ENCODE measurements at regions not wholly inside any gene's neighbourhood (a gene's known extent, or its start where the extent isn't known, plus 50 kb on each side); places are given as distances from the start of the nearest gene placed in this dataset.

DNA sequence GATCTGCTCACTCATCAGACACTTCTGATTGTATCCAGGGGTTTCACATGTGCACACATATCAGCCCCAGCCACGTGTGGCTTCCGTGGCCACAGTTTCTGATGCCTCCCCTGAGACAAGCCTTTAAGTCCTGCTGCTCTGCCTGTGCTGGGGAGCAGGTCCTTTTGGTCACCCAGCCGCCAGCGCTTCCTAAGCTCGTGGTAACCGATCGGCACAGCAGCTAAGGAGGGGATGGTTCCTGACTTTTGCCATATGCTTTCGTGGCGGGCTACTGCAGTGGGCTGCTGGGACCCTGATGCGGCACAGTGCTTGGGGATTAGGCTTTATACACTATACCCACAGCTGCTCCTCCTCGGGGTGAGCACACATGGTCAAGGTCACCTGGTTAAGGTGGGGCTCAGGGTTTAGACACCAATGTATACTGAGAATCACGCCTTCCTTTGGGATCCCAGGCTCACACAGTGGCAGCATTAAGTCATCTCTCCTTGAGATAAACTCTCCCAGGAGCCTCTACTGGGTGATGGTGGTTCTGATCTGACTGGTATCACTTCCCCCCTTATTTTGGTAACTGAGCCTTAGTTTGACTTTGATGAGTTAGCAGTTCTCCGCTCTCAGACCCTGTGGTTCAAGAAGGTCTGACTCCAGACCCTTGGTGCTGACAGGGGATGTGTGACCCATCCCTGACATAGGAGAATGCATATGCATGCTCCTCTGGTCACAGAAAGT, 85.9 kb upstream of the KCNG1 start:
- no peak overlapping the region for H3K4me3 ChIP-seq (ENCODE audit: low read depth, low read length)

DNA sequence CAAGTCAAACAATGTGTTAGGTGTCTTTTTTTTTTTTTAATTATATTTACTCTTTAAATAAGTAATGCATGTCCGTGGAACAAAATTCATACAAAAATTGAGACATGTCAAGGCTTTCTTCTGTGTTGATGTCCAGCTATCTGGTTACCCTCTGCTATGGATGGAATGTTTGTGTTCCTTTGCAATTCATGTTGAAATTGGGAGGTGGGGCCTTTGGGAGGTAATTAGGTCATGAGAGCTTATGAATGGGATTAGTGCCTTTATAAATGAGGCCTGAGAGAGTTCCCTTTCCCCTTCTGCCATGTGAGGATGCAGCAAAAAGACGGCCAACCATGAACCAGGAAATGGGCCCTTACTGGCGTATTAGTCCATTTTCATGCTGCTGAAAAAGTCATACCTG, 83.1 kb upstream of the KCNG1 start:
- no peak overlapping the region for H3K4me3 ChIP-seq (ENCODE audit: low read depth, low read length)

DNA sequence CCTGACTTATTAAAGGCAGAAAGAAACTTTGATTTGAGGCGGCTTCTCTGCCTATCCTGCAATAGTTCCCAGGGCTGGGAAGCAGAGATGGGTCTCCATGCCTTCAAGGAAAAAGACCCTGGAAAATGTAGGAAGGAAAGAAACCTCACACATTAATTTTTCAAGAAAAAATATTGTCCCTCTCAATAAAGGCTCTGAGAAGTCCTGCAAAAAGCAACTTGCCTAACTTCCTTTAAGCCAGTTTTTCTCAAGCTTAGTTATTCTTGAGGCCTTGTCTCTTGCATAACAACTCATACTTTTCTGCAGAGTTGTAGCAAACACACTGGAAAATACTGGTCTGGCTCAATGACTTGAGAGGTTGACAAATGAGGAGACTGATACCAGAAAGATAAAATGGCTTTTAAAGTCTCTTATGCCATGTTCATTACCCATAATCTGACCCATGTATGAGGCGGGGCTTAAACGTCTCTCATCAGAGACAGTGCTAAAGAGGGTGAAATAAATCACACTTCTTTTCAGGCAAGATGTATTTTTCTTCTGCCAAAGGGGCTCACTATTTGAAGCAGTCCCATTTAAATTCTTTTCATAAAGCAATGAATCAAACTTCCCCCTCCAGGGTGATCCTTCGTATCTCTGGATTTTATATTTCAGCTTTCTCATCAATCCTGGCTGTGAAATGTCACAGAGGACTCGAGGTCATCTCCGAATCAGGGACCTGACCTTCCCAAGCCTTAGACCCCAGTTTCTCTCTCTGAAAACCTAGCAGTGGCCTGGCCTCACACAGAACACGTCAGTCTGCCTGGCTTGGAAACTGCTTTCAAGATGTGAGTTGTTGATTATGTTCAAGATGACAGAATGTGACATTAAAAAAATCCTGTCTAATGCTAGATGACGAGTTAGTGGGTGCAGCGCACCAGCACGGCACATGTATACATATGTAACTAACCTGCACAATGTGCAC, 82.3 kb upstream of the KCNG1 start:
- no peak overlapping the region for H3K4me3 ChIP-seq (ENCODE audit: low read depth, low read length)

DNA sequence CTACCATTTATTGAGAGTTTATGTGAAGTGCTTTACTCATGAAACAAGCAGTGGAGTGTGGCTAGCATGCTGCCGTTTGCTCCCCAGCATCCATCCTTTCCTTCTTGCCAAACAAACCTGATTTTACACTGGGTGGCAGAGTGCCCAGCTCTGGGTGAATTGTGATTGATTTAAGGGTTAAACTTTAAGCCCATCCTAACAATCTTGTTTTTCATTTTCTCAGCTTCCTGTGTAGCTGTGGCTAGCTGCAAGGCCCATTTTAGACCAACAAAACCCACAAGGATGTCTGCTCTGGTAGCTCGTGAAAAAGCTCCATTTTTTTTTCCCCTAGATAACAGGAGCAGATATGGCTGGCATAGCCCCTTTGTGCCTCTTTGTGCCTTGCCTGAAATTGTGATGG, 77.7 kb upstream of the KCNG1 start:
- H3K4me3 ChIP-seq (ENCODE audit: low read depth, low read length), result no peak overlapping the region

DNA sequence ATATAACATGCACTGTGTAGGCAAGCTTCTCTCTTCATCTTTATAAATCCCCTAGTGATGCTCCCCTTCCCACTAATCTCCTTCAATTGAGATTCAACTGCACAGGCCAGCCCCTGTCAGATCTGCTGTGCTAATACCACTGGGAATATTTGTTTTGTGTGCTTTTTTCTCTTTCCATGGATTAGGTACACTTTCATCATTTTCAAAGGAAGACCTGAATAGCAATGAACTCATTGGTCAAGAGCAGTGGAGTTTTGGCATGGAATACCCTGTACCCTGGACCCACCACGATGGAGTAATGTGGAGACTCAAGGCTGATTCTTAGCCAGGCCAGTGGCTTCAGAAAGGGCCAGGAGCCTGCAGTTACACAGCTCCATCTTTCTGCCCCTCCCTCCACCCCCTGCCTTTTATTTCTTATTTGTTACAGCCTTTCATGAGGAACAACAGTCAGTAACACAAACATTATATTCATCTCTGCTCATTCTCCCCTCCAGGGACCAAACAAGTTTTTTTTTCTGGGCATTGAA, 75.4 kb upstream of the KCNG1 start:
- H3K4me3 ChIP-seq (ENCODE audit: low read depth, low read length), result no peak overlapping the region

DNA sequence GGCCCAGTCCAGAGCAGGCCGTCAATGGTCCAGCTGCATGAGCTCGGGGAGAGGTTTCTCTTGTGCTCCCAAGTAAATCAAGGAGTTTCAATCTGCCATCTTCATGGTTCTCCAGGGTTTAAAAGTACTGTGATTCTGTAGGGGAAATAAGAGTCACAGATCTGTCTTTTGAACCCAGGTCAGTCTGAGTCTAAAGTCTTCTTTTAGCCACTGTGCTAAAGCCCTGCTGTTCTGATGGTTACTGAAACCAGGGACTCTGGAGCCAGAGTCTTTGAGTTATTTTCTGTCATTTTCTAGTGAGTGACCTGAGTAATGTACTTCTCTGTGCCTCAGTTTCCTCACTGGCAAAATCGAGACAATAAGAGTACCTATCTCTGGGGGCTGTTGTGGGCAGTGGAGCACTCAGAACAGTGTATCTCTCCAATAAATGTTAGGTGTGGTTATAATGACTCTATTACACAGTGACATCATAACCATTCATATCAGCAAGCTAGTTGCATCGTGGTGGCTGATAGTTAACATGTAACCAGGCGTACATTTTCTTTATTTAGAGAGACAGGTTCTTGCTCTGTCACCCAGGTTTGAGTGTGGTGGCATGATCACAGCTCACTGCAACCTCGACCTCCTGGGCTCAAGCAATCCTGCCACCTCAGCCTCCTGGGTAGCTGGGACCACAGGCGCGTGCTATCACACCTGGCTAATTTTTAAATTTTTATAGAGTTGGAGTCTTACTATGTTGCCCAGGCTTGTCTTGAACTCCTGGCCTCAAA, 74.6 kb upstream of the KCNG1 start:
- H3K4me3 ChIP-seq (ENCODE audit: low read depth, low read length), result no peak overlapping the region

DNA sequence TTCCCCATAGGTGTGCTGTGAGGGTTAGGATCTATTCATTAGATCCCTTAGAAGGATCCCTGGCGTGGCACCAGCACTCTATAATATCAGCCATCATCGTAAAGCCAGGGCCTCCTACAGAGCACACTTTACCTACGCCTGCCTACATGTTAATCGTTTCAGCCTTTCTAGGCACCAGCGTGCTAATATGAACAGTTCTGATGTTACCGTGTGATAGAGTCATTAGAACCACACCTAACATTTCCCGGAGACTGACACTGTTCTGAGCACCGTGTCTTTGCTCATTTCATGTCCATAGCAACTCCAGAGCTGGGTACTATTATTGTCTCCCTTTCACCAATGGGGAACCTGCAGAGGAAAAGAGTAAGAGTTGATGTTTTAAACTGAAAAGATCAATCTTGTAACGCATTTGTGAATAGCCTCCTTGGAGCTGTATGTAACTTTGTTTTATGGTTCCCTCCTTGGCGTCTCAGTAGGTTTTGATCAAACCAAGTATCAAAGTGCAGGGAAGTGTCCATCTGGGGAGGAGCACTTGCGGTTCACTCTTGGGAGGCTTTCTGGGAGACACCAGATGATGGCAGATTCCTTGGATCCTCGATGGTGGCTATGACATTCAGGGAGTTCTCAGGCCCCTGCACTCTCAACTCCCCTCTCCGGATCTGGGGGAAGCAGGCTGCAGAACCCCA, 73.8 kb upstream of the KCNG1 start:
- H3K4me3 ChIP-seq (ENCODE audit: low read depth, low read length), result no peak overlapping the region

DNA sequence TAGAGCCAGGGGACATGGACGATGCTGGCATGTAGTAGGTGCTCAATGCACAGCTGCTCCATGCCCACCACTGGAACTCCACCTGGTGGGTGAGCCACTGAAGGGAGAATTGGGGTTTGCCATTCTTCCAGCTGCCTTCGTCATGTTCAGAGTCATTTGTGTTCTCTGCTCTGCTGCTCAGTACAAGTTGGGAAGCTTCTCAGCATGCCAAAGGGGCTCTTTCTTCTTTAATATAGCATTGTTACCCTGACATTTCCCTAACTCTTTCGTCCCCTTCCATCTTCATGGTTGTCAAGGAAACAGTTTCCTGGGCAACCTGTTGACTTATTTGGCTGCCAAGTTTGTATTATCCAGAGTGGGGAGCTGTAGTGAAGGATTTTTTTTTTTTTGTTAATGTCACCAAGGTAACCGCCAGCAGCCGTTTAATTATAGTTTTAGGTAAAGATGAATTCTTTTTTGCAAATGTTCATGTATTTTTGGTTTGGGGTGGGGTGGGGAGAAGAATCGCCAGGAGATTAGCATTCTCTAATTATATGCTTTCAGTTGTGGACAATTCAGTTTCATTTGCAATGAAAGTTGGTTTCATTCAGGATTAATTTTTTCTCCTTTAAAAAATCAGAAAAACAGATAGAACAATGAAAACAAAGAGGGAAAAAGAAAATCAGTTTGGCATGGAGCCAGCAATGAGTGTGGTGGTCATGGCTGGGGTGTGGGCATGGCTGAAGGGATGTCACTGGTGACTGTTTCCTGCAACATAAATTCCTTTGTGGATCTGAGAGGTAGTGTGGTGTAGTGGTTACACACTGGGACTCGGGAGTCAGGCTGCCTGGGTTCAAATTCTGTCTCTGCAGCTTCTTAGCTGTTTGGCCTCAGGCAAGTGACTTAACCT, 73.0 kb upstream of the KCNG1 start:
- no peak overlapping the region for H3K4me3 ChIP-seq (ENCODE audit: low read depth, low read length)

DNA sequence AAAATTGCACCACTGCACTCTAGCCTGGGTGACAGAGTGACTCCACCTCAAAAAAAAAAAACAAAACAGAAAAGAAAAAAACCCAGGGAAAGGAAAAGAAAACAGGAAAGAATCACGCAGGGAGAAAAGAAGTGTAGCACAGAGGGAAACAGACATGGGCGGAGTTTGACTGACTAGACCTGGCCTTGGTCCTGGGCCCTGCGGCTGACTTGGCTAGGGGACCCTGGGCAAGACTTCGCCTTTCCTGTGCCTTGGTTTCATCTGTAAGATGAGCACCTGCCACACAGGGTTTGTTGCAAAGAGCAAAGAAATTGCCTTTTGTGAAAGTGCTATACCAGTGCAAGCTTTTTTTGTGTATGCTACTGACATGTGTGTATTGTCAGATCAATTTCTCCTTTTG, 71.3 kb upstream of the KCNG1 start:
- no peak overlapping the region for H3K4me3 ChIP-seq (ENCODE audit: low read depth, low read length)

DNA sequence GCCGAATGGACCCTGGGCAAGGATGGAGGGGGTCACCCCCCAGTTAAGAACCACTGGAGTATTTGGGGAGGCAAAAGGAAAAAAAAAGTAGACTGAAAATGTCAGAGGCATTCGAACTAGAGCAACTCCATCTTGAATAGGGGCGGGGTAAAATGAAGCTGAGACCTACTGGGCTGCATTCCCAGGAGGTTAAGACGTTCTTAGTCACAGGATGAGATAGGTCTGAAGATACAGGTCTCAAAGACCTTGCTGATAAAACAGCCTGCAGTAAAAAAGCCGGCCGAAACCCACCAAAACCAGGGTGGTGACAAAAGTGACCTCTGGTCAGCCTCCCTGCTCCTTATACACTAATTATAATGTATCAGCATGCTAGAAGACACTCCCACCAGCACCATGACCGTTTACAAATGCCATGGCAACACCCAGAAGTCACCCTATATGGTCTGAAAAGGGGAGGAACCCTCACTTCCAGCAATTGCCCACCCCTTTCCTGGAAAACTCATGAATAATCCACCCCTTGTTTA, 70.4 kb upstream of the KCNG1 start:
- no peak overlapping the region for H3K4me3 ChIP-seq (ENCODE audit: low read depth, low read length)

DNA sequence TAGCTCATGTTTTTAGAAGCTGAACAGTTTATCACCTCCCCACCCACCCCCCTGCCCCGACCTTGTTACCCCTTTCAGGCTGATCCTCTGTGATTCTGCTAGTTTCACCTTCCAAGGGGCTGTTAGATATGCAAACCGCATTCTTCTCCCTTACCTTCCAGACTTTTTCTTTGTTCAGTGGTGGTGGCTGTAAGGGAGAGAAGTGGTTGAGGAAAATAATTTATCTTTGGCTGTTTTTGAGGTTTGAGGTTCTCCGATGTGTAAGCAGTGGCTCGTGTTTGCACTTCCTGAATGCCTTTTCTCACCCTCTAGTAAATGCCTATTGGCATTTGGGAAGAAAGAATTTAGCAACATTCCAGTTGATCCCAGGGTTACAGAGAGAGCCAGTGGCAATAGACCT, 69.4 kb upstream of the KCNG1 start:
- H3K4me3 ChIP-seq (ENCODE audit: low read depth, low read length), result no peak overlapping the region

DNA sequence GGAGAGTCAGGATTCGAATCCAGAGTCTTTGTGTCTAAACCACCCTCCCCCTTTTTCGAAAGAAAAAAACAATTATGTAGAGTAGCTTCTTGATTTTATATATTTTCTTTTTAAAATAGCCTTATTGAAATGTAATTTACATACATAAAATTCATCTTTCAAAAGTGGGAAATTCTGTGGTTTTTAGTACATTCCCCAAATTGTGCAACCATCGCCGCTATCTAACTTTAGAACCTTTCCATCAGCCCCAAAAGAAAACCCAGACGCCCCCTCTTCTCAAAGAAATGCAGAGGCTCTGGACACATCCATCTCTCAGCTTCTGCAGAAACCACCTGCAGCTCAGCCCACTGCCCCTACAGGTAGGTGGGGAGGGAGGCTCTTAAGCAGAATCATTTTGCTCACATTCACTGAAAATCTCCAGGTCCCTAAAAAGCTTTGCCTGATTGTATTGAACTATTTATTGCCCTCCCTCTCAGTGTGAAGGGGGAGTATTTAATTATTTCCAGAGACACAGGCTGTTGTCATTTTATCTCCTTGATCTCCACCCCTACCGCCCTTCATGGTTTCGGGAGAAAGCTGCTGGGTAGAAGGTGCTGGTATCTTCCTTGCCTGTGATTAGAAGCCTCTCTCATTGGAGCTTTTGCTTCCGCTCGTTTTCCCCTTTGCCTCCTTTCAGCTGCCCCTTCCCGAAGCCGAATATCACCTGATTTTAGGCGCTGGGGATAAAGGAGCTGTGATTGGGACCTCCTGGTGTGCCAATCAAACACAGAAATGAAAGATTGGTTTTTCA, 68.7 kb upstream of the KCNG1 start:
- H3K4me3 ChIP-seq (ENCODE audit: low read depth, low read length), result no peak overlapping the region

DNA sequence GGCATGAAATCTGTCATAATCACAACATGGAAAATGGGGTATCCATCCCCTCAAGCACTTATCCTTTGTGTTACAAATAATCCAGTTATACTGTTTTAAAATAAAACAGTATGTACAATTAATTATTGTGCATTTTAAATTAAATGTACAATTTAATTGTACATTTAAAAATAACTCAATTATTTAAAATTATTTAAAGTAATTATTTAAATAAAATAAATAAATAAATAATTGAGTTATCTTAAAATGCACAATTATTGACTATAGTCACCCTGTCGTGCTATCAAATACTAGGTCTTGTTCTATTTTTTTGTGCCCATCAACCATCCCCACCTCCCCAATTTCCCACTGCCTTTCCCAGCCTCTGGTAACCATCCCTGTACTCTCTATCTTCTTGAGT, 66.9 kb upstream of the KCNG1 start:
- no peak overlapping the region for H3K4me3 ChIP-seq (ENCODE audit: low read depth, low read length)

DNA sequence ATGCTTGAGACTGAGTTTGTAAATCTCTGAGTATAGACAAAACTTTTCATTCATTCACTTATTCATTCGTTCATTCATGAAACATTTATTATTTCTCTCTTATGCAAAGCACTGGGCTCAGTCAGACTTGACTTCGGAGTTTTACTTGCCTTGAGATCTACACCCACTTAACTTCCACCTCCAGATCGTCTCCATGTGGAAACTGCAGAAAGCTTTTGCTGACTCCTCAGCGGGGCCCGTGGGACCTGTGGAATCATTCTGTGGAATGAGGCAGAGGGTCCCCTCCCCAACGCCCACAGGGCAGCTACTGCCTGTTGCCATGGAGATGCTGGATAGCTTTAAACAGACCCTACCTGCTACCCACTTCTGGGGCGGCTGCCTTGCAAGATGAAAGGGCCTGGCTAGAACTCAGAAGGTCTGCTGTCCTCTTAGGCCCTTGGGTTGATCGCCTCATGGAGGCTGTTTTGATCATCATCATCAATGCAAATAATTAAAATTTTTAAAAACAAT, 66.4 kb upstream of the KCNG1 start:
- no peak overlapping the region for H3K4me3 ChIP-seq (ENCODE audit: low read depth, low read length)

DNA sequence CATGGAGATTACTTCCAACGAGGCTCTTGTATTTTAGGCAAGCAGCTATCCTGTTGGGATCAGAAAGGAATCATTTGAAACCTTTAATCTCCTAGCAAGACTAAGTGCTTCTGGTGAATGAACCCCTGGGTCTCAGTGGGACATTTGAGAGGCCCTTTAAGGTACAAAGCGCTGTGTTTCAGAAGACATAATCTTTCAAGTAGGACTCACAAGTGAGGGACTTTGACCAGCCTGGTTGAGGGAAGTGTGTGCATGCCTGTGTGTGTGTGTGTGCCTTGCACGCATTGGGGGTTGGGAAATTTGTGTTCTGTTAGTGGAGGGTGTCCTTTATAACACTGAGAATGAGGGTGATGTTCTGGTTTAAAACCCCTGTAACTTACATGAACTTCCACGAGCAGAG, 64.4 kb upstream of the KCNG1 start:
- H3K4me3 ChIP-seq (ENCODE audit: low read depth, low read length), result no peak overlapping the region

DNA sequence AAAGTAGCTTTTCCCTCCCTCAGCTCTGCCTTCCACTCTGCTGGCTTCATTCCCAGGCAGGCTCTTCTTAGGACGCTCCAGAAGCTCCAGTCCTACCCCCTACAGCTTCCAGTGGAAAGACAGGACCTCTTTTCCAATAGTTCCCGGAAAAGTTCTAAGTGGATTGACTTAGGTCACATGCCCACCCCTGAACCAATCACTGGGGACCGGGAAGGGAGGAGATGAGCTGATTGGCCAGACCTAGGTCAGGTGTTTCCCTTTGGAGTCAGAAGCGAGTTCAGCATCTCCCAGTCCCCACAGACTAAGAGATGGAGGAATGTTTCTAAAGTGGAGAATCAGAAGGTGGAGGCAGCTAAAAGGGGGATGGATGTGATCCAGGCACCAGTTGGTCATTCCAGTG, 62.9 kb upstream of the KCNG1 start:
- no peak overlapping the region for H3K4me3 ChIP-seq (ENCODE audit: low read depth, low read length)

DNA sequence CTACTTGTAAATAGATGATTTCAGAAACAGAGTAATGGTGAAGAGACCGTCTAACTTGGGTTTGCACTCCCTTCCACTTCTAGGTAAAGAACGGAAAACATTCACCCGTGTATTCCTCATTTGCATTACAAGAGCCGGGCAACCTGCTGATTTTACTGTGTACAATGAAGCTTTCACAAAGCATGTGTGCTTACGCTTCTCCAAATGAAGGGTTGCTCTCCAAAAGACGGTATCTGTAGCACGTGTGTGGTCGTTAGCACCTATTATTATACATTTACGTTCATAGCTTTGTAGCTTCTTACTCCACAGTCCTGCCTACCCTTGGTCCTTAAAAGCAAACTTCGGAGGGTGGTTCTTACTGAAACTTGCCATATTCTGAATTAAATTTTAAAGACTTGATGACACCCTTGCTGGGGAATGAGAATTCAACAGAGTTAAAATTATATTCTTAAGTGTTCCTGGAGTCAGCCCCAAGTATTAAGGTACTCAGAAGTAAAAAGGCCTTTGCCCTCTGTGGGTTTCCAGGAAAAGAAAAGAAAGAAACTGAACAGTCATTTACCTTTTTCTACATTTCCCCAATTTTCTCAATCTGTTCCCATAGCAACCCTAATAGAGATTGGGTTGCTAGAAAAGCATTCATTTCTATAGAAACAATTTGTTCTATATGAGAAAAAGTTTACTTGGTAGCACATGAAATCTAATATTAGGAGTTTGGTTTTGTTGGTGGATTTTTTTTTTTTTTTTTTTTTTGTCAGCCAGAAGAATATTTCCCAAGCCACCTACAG, 61.9 kb upstream of the KCNG1 start:
- H3K4me3 ChIP-seq (ENCODE audit: low read depth, low read length), result no peak overlapping the region

DNA sequence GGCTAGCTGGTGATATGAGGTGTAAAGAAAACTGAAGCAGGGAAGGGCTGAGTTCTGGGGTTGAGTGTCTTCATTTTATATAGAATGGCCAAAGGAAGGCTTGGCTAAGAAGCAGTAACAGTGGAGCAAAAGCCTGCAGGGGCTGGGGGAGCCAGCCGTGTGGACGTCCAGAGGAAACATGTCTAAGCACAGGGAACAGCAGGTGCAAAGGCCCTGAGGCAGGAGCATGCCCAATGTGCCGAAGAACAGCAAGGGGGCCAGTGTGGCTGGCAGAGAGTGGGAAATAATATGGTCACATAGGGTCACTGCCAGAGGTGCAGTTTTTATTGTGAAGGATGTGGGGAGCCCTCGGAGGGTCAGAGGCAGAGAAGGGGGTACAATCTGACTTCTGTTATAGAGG, 60.5 kb upstream of the KCNG1 start:
- H3K4me3 ChIP-seq (ENCODE audit: low read depth, low read length), result no peak overlapping the region

Measured in iPS-11a (cell line).